Kidney glomerular epithelial cell (primary cell): ENCODE measurements at regions not wholly inside any gene's neighbourhood (a gene's known extent, or its start where the extent isn't known, plus 50 kb on each side); places are given as distances from the start of the nearest gene placed in this dataset.

Experiments
- DNase-seq: peaks from one replicate; lab custom pipeline; 2025; lab: John Stamatoyannopoulos, UW

GRCh38 chrX:79300856-79301255 lies 66.3 kb downstream of the ITM2A start:
- DNase-seq, result no peak

- DNase-seq, result no peak
These were observed 76.5 kb downstream of the ITM2A start for GRCh38 chrX:79290596-79290995.

GRCh38 chrX:79288733-79289132 lies 78.4 kb downstream of the ITM2A start:
- DNase-seq, result no peak

GRCh38 chrX:79287724-79288123 lies 79.4 kb downstream of the ITM2A start:
- no peak for DNase-seq

GRCh38 chrX:79281775-79282174 lies 85.4 kb downstream of the ITM2A start:
- no peak for DNase-seq

- no peak for DNase-seq
These were observed 96.7 kb downstream of the ITM2A start for GRCh38 chrX:79270401-79270800.

- DNase-seq, result peak; percentile 0
These were observed 98.3 kb downstream of the ITM2A start for GRCh38 chrX:79268788-79269187.

- DNase-seq, result no peak
These were observed 100.4 kb downstream of the ITM2A start for GRCh38 chrX:79266702-79267101.

- DNase-seq, result no peak
These were observed 103.6 kb downstream of the ITM2A start for GRCh38 chrX:79263550-79263949.

GRCh38 chrX:79259073-79259689 lies 108.0 kb downstream of the ITM2A start:
- no peak for DNase-seq

GRCh38 chrX:79243691-79244090 lies 99.2 kb downstream of the GPR174 start:
- no peak for DNase-seq

GRCh38 chrX:79235899-79236298 lies 91.4 kb downstream of the GPR174 start:
- DNase-seq, result no peak

GRCh38 chrX:79231662-79232061 lies 87.2 kb downstream of the GPR174 start:
- DNase-seq, result no peak
